ENCODE measurements at regions not wholly inside any gene's neighbourhood (a gene's known extent, or its start where the extent isn't known, plus 50 kb on each side); places are given as distances from the start of the nearest gene placed in this dataset.
"Not testable (repeated sequence)": the region's sequence is repeated elsewhere in the genome, so short reads cannot be mapped to it uniquely, and the experiment has no call there.

DNA sequence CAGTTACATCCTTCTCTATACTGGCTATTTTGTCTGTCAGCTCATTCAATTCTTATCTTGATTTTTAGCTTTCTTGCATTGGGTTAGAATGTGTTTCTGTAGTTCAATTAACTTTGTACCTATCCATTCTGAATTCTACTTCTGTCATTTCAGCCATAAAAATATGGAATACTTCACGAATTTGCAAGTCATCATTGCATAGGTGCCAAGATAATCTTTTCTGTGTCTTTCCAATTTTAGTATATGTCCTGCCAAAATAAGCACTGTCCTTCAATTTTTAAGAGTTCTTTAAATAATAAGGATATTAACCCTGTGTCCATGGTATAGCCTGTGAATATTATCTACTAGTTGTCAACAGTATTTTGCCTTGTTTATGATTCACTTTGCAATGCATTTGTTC is 665.7 kb upstream of the MDGA2 start:
- DNase-seq = no peak

DNA sequence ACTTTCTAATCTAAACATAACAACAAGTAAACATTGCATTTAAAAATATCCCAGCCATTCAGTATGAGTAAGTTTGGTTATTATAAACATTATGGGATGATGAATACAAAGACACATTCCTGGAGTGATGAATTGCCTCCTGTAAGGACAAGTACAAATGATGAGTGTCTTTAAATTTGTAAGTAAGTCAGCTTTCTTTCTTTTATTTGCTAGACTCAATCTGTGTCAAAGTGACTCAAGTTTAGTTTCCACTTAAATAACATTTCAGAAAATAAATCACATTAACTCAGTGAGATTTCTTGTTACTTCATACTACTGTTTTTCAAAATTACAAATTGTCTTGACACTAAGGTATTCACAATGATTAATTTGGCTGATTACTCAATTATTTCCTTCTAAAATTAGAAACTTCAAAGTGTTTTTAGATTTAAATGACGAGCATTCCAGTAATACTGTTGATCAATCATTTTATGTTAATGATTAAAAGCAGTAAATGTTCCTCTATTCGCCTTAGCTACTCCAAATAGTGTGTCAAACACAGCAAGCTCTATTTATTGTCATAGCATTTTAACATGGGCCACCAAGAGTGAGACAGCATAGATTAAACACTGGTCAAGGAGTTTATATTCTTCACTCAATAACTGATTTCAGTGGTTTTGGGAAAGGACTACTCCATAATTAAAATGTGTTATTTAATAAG is 658.0 kb upstream of the MDGA2 start:
- no peak for DNase-seq

DNA sequence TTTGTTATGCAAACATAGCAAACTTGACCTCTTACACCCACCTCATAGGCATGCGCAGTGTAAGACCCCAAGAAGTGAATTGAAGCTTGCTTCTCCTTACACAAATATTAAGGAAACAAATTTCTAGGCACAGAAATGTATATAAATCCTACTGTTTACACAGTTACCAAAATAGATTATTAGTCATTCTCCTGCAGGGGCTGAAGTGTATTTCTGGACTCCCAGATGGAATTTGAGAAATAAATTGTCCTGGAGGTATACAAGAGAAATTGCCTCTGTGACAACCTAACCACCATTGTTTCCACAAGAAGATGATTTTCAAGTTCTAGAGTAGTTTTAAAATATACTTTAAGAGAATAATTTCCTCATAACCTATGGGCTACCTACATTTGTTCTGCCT is 656.0 kb upstream of the MDGA2 start:
- DNase-seq = no peak

DNA sequence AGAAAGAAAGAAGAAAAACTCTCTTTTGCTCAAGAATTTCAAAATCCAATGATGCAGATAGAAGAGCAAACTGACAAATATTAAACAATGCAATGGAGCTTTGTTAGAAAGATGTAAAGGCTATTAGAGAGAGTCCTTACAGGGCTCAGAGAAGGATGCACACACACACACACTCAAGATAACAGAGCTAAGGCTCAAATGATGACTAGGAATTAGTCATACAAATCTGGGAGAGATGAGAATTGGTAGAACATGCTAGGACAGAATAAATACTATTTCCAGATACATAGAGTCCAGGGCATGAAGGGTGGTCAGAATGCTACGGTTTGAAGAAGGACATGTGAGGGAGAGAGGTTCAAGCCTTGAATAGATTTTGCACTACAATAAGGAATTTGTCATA is 650.1 kb upstream of the MDGA2 start:
- DNase-seq = no peak

DNA sequence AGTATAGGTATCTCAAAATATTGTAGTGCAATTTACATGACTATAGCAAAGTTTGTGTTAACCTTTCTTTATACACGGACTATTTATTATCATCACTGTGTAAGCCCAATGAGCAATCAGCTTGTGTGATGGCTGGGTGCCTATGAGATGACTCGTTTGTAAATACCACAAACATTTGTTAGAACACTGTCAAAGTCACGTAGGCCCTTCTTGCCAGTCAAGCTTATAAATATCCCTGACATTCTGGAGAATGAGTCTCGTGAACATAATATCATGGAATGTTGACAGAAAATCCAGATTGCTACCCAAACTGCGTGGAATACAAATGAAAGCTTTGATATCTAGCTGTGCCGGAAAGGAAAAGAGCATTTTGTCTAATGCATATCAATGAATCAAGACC is 648.3 kb upstream of the MDGA2 start:
- DNase-seq = no peak

DNA sequence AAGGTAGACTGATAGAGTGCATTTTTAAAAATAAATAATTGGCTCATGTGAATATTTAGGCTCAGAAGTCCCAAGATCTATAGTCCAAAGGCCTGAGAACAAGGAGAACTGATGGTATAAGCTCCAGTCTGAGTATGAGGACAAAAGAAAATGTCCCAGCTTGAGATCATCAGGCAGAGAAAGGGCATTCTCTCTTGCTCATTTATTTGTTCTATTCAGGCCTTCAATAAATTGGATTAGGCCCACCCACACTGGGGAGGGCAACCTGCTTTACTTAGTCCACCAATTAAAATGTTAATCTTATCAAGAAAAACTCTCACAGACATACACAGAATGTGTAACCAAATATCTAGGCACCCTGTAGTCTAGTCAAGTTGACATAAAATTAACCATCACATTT is 644.4 kb upstream of the MDGA2 start:
- no peak for DNase-seq

DNA sequence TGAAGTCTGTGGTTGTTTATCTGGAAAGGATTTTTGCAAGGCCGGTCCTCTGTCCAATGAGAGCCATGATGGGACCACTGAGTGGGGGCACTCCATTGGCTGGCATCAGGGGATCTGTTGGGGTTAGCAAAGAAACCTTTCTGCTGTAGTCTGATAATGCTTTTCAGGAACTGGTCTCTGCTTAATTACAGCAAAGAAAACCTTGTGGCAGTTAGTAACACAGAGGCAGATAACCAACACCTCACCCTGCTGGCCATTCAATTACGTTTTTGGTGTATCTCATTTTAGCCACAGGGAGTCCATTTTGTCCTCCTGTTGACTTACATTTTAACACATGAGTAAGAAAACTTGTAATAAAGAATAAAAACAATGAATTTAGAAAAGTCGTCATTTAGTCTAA is 629.3 kb upstream of the MDGA2 start:
- no peak for DNase-seq

DNA sequence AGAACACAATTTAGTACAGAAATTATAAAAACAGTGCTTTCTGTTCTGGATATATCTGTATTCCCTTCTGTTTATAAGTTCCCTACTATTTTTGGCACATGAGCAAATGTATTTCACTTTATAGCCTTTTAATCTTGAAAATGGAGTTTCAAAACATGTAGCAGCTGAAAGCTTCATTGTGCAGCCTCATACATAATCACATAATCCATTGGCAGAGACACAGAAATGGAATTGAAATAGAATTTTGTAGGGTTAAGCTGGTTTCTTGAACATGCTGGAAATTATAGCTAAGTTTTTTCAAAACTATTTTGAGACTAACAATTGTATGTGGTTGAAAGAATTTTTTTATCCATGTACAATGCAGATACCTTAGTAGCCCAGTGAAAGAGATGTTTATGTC is 614.3 kb upstream of the MDGA2 start:
- no peak for DNase-seq

DNA sequence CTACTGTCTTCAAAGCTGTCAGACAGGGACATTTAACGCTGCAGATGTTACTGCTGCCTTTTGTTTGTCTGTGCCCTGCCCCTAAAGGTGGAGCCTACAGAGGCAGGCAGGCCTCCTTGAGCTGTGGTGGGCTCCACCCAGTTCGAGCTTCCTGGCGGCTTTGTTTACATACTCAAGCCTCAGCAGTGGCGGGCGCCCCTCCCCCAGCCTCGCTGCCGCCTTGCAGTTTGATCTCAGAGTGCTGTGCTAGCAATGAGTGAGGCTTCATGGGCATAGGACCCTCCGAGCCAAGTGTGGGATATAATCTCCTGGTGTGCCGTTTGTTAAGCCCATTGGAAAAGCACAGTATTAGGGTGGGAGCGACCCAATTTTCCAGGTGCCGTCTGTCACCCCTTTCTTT is 609.8 kb upstream of the MDGA2 start:
- not testable (repeated sequence) for DNase-seq

DNA sequence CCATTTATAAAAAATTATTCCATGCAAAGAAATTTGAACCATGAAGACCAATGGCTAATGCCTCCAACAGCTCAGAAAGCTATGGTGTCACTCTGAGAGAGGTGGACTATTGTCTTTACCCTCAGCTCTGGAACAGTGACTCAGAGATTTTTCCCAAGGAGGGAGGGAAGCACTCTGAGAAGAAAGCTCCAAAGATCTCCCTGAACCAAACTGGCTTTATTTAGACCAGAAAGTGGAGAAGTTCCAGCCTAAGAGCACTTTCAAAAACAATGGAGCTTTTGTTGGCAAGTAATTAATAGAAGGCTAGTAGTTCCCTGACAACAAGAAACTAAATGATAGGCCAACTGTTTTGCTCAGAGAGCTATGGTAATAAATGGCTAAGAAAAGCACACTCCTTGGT is 599.9 kb upstream of the MDGA2 start:
- DNase-seq = no peak

DNA sequence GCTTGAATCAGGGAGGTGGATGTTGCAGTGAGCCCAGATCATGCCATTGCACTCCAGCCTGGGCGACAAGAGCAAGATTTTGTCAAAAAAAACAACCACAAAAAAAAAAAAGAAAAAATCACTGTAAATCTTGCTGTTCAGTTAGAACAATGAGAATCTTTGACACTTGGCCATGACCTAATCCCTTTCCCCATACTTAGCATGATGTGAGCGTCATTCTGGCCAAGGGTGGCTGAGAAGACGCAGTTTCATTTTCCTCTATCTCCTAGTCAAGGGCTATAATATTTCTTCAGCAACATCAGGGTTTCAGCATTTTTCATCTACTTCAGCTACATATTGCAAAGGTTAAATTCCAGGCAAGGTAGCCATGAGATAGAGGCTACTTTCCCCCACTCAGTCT is 599.4 kb upstream of the MDGA2 start:
- no peak for DNase-seq

DNA sequence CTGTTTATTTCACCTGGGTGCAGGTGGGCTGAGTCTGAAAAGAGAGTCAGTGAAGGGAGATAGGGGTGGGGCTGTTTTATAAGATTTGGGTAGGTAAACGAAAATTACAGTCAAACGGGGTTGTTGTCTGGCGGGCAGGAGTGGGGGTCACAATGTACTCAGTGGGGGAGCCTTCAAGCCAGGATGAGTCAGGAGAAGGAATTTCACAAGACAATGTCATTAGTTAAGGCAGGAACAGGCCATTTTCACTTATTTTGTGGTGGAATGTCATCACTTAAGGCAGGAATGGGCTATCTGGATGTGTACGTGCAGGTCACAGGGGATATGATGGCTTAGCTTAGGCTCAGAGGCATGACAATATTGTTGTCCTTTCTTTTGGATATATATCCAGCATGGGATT is 592.5 kb upstream of the MDGA2 start:
- not testable (repeated sequence) for DNase-seq

DNA sequence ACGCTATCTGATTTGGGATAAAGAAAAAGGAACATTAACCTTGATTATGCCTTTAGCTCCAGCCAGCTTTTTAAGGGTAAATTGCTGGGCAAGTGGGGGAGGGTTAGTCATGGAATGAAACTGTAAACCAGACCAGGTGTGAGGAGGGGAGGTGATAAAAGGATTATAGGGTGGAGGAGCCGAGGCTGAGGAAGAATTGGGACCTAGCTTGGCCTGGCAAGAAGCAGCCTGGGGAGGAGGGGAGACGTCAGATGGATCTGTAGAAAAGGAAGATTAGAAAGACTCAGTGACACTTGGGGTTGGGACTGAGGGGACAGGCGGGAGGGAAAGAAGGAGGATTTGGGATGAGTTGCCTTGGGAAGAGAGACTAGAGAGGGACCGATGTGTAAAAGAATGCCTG is 590.8 kb upstream of the MDGA2 start:
- DNase-seq = not testable (repeated sequence)

DNA sequence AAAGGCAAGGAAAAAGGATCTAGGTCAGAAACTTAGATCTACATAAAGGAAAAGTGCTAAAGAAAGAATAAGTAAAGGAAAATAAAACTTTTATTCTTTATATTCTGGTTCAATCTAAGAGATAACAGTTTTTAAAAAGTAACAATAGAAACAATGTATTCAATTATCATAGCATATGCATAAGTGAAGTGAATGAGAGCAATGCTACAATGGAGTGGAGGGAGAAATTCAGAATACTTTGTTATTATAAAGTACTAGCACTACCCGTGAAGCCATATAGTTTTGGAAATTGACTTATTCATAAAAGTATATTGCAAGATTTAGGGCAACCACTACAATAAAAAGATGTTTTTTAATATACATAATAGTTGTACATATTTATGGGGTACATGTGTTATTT is 586.0 kb upstream of the MDGA2 start:
- no peak for DNase-seq

DNA sequence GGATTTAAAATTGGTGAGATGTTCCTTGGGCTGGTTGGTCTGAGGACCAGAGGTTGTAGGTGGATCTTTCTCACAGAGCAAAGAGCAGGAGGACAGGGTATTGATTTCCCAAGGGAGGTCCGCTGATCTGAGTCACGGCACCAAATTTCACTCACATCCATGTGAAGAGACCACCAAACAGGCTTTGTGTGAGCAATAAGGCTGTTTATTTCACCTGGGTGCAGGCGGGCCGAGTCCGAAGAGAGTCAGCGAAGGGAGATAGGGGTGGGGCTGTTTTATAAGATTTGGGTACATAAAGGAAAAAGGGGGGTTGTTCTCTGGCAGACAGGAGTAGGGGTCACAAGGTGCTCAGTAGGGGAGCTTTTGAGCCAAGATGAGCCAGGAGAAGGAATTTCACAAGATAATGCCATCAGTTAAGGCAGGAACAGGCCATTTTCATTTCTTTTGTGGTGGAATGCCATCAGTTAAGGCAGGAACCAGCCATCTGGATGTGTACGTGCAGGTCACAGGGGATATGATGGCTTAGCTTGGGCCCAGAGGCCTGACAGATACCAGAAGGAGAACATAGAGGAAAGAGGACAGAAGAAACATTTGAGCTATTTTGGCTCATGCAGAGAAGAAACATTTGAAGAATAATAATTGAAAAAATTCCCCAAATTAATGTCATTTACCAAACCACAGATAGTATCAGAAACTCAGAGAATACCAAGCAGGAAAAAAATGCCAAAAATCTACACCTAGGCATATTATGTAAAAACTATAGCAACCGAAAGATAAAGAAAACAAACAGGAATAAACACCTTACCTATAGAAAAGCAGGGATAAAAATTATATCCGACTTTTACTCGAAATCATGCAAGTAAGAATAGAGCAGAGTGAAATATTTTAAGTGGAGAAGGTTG is 585.2 kb upstream of the MDGA2 start:
- DNase-seq = not testable (repeated sequence)

DNA sequence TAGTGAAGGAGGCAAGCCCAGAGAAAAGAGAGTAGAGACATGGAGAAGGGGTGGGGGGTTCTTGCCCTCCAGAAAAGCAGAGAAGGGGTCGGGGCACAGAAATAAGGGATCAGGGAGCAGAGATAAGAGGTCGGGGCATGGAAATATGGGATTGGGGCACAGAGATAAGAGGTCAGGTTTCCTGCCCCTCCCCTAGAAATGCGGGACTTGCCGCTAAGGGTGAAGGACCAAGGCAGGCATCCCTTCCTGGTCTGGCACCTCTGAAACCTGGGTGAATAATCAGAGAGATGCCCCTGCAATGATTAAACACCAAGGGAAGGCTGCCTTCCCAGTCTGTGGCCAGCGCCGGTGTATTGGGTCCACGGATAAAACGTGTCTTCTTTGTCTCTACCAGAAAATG is 584.5 kb upstream of the MDGA2 start:
- DNase-seq = not testable (repeated sequence)

DNA sequence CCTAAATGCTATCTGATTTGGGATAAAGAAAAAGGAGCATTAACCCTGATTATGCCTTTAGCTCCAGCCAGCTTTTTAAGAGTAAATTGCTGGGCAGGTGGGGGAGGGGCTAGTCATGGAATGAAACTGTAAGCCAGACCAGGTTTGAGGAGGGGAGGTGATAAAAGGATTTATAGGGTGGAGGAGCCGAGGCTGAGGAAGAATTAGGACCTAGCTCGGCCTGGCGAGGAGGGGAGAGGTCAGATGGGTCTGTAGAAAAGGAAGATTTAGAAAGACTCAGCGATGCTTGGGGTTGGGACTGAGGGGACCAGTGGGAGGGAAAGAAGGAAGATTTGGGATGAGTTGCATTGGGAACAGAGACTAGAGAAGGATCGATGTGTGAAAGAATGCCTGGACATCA is 583.8 kb upstream of the MDGA2 start:
- not testable (repeated sequence) for DNase-seq

DNA sequence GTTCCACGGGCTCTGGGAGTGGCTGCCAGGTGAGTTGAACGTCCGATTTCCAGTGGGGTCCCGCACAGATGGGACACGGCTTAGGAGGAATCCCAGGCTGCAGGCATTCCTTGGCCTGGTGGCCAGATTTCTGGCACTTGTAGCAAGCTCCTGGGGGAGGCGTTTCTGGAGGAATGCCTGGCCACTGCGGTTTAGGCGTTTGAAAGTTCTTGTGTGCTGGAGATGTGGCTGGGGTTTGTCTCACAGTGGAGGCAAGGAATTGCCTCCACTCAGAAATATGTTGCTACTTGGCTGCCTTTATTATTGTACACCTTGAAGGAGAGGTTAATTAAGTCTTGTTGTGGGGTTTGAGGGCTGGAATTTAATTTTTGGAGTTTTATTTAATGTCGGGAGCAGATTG is 583.3 kb upstream of the MDGA2 start:
- DNase-seq = not testable (repeated sequence)

DNA sequence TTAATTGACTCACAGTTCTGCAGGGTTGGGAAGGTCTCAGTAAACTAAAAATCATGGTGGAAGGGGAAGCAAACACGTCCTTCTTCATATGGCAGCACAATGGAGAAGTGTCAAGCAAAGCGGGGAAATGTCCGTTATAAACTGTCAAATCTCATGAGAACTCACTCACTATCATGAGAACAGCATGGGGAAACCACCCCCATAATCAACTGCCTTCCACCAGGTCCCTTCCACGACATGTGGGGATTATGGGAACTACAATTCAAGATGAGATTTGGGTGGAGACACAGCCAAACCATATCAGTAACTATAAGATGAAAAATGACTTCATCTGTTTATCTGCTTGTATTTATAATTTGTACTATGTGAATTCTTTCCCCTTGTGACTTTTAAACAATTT is 577.6 kb upstream of the MDGA2 start:
- DNase-seq = no peak

DNA sequence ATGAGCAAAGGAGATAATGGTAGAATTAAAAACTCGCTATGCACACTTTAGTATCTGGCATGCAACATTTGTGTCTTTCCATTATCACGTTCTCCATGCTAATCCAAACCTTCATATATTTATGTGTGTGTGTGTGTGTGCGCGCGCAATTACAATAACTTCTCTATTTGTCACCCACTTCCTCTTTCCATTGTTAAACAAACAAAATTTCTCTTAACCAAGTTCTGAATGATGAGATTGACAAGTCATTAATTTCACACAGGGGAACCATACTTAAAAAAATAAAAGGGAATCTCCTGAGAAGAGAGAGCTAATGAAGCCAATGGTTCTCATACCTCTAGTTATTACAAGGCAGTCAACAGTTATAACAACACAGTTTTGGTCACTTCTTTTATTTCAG is 575.9 kb upstream of the MDGA2 start:
- no peak for DNase-seq

DNA sequence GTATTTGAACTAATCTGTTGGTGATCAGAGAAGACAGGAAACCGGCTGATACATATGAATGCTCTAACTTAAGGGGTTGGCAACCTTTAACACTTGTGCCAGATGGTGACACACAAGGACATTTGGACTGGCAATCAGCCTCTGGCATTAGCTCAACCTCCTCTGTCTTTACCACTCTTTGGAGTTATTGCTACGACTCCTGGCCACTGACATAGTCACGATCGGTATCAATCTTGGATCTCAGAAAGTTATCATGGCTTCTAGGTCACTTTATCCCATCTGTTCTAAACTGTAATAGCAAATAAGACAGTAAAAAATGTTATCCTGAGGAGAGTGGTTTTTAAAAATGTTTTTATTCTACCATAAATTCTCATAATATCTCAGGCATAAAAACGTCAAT is 575.2 kb upstream of the MDGA2 start:
- DNase-seq = no peak

DNA sequence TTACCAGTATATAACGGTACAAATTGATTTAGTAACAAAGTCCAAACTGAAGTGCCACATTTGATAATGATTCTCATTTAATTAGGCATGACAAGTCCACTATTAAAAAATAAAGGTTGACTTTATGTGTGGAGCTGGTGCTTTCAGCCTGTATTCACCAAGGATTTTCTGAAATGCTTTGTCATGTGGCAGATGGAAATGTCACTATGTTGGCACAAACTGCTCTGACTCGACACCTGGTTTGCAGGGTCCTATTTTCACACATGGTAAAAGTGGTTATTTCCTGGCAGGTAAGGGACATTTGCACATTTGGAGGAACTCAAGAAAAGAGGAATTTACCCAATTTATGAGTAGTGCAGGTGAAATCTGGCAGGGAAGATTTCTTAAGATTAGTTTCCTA is 572.6 kb upstream of the MDGA2 start:
- no peak for DNase-seq

DNA sequence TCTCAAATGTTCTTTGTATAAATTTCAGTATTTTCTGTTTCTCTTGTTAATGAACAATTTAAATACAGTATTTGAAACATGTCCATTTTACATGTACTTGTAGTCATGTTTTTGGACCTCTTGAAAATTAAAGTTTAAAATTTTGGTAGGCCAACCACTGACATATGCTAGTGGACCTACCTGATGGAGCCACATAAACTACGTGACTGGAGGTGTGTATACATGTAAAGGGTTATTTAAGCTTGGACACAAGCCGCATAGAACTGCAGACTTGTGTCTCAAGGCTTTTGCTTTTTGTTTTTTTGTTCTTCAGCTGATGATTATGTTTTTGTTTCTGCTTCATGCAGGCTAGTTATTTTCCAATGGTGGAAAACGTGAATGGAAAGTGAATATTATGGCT is 568.5 kb upstream of the MDGA2 start:
- DNase-seq = no peak

DNA sequence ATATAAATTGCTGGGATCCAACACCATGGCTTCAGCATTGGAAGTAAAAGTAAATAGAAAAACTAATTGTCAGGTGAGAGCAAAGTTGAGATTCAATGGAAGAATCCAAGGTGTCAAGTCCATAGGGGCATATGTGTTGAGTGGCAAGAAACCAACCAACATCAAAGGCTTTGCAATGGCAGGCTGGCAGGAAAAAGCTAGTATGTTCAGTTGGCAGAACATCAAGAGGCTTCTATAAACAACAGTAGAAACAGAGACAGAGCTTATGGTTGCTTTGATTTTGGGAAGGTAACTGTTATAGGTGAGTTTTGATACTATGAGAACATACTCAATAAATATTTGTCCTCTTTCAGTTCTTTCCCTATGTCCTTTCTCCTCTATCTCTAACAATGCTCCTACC is 553.7 kb upstream of the MDGA2 start:
- no peak for DNase-seq

DNA sequence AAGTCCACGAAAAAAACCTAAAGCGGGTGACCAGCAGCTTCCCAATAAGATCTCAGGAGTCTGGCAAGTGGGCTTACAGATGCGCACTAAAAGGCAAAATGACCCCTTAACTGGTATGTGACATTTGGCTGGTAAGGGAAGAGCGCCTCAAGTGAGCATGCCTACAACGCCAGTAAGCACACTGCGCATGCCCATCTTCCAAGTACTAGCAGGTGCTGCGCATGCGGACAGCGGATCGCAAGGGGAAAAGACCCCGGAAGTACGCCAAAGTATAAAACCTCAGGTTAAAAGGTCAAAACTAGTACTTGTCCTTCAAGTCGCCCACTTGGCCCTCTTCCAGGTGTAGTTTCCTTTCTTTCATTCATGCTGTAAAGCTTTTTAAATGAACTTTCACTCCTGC is 518.5 kb upstream of the MDGA2 start:
- DNase-seq = no peak
